ENCODE measurements at regions not wholly inside any gene's neighbourhood (a gene's known extent, or its start where the extent isn't known, plus 50 kb on each side); places are given as distances from the start of the nearest gene placed in this dataset.
A peak's percentile ranks its signal among the peaks of the same experiment; 100 is the strongest.

DNA sequence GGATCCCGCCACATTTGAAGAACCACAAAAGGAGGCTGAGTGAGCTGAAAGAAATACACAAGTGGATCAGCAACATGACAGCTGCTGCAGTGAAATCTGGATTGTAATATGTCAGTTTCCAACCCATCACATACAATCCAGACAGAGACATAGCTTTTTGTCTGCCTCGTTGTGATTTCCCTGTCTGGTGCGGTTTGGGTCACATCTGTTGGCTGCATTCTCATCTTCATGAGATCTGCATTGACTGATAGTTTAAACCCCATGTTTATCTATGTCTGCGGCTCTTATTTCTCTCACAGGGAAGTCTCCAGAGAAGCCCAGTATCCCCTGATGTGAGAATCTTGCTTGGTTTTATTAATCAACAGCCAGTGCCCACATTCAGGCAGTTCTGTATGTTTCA, 403.1 kb upstream of the ZNF608 start:
- no peak for DNase-seq (ENCODE audit: low spot score)
- H3K4me3 Mint-ChIP-seq = no peak overlapping the region
- no peak overlapping the region for H3K4me3 ChIP-seq

DNA sequence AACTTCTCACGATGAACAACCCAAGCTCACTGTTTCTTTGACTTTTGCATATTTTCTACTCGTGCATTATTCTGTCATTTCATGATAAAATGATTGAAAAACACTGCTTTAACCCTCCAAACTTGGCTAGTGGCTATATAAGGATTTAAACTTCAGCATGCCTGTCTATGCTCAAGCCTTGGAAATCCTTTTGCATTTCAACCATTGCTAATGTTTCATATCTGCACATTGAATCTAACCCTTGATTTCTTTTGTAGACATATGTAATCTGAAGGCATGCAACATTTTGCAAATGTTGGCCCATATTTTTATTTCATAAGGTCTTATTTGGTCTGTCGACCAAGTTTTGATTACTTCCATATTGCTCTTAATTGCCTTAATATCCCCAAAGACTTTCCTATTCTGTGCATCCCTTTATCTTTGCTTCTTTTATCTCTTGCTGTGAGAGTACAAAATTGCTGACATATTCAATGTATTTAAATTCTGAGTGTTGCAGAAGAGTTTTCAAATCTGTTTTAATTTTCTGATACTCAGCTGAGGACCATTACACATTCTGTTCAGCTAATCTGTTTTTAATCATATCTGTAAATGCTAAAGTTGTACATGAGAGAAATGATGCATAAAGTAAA, 403.7 kb upstream of the ZNF608 start:
- no peaks in the 10 kb centered on the region for H3K36me3 Mint-ChIP-seq
- no peaks in the 10 kb centered on the region for H3K27me3 ChIP-seq
- no peaks in the 10 kb centered on the region for H3K9me3 ChIP-seq (ENCODE audit: low read depth)
- H2AFZ ChIP-seq (replicated peaks) = no peak overlapping the region
- H3K27me3 Mint-ChIP-seq (ENCODE audit: insufficient read depth, low read depth) = no peaks in the 10 kb centered on the region
- H3K4me2 ChIP-seq = no peak overlapping the region
- H3K27ac Mint-ChIP-seq = no peak overlapping the region
- peaks cover 2% of the 10 kb centered on the region for H3K9me3 Mint-ChIP-seq
- peaks cover 43% of the 10 kb centered on the region for H3K4me1 Mint-ChIP-seq
- no peaks in the 10 kb centered on the region for H3K79me2 ChIP-seq (ENCODE audit: low read depth)
- no peak overlapping the region for H3K27ac ChIP-seq
- H3K4me1 ChIP-seq = peaks cover 31% of the 10 kb centered on the region
- no peak for DNase-seq (ENCODE audit: low spot score)
- H3K4me3 ChIP-seq = no peak overlapping the region
- H3K4me3 Mint-ChIP-seq = no peak overlapping the region
- H3K36me3 ChIP-seq = no peaks in the 10 kb centered on the region
- no peaks in the 10 kb centered on the region for H3F3A ChIP-seq (ENCODE audit: low read depth)
- TF ChIP-seq EZH2 (IDR thresholded peaks at IDR 0.05) (no peak), EZH2phosphoT487 (IDR thresholded peaks at IDR 0.05) (no peak)
- TF ChIP-seq, protein P1, sequence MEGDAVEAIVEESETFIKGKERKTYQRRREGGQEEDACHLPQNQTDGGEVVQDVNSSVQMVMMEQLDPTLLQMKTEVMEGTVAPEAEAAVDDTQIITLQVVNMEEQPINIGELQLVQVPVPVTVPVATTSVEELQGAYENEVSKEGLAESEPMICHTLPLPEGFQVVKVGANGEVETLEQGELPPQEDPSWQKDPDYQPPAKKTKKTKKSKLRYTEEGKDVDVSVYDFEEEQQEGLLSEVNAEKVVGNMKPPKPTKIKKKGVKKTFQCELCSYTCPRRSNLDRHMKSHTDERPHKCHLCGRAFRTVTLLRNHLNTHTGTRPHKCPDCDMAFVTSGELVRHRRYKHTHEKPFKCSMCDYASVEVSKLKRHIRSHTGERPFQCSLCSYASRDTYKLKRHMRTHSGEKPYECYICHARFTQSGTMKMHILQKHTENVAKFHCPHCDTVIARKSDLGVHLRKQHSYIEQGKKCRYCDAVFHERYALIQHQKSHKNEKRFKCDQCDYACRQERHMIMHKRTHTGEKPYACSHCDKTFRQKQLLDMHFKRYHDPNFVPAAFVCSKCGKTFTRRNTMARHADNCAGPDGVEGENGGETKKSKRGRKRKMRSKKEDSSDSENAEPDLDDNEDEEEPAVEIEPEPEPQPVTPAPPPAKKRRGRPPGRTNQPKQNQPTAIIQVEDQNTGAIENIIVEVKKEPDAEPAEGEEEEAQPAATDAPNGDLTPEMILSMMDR (IDR thresholded peaks at IDR 0.05) = no peak
- H4K20me1 ChIP-seq (ENCODE audit: low read depth) = no peaks in the 10 kb centered on the region
- no peak overlapping the region for H3K9ac ChIP-seq

More for the DNA sequence above, 403.1 kb upstream of the ZNF608 start:
- H3K4me1 Mint-ChIP-seq = peaks cover 46% of the 10 kb centered on the region
- no peaks in the 10 kb centered on the region for H3K27me3 ChIP-seq
- peaks cover 31% of the 10 kb centered on the region for H3K4me1 ChIP-seq
- H3K9me3 Mint-ChIP-seq = no peaks in the 10 kb centered on the region
- H3K79me2 ChIP-seq (ENCODE audit: low read depth) = no peaks in the 10 kb centered on the region
- no peaks in the 10 kb centered on the region for H3K36me3 Mint-ChIP-seq
- no peaks in the 10 kb centered on the region for H3K9me3 ChIP-seq (ENCODE audit: low read depth)
- TF ChIP-seq EZH2phosphoT487 (IDR thresholded peaks at IDR 0.05) (no peak), EZH2 (IDR thresholded peaks at IDR 0.05) (no peak)
- TF ChIP-seq, protein P1 (IDR thresholded peaks at IDR 0.05) = no peak
- H3F3A ChIP-seq (ENCODE audit: low read depth) = no peaks in the 10 kb centered on the region
- H3K36me3 ChIP-seq = no peaks in the 10 kb centered on the region
- H4K20me1 ChIP-seq (ENCODE audit: low read depth) = no peaks in the 10 kb centered on the region
- H3K27ac ChIP-seq = no peak overlapping the region
- no peak overlapping the region for H3K9ac ChIP-seq
- H3K27me3 Mint-ChIP-seq (ENCODE audit: insufficient read depth, low read depth) = no peaks in the 10 kb centered on the region
- H3K4me2 ChIP-seq = no peak overlapping the region
- no peak overlapping the region for H3K27ac Mint-ChIP-seq
- H2AFZ ChIP-seq (replicated peaks) = no peak overlapping the region

DNA sequence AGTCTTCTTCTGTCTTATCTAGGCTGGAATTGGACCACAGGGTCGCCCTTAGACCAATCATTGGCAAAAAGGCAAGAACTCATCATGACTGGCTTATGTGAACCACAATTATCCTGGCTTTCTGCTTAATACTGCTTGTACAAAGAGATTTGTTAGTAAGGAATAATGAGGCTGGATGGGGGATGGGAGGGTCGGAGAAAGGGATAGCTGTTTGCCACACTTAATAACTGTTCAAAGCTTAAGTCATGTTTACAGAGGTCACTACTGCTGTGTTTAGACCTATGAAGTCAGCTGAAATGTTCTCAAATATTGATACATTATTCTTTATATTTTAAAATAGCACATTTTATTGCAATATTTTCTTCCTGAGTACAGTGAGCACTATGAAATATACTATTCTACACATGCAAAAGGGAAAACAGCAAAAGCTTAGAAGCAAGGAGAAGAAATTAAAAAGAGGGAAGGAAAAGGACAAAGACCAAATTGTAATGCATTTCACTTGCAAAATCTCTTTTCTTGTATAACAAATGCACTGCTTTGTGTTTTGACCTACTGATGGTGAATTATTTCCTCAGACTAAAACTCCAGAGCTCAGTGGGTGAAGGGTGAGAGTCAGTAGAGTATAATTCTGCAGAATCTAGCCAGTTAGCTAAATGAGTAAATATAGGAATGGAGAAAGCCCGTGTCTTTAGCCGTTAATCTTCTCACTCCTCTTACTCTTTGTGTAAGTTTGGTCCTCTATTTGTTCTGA, 404.9 kb upstream of the ZNF608 start:
- peaks cover 31% of the 10 kb centered on the region for H3K4me1 ChIP-seq
- H3K4me2 ChIP-seq = peak overlapping the region; percentile 39
- no peaks in the 10 kb centered on the region for H3K9me3 ChIP-seq (ENCODE audit: low read depth)
- H3K4me3 Mint-ChIP-seq = no peak overlapping the region
- no peak overlapping the region for H3K4me3 ChIP-seq
- no peaks in the 10 kb centered on the region for H3K36me3 Mint-ChIP-seq
- peak; percentile 17 for DNase-seq (ENCODE audit: low spot score)
- no peaks in the 10 kb centered on the region for H3K36me3 ChIP-seq
- H3K27ac Mint-ChIP-seq = no peak overlapping the region
- no peaks in the 10 kb centered on the region for H3F3A ChIP-seq (ENCODE audit: low read depth)
- H2AFZ ChIP-seq (replicated peaks) = no peak overlapping the region
- H3K9ac ChIP-seq = no peak overlapping the region
- H3K27me3 ChIP-seq = no peaks in the 10 kb centered on the region
- TF ChIP-seq, protein P1 (IDR thresholded peaks at IDR 0.05) = no peak
- TF ChIP-seq EZH2phosphoT487 (IDR thresholded peaks at IDR 0.05) (no peak), EZH2 (IDR thresholded peaks at IDR 0.05) (no peak)
- no peaks in the 10 kb centered on the region for H3K79me2 ChIP-seq (ENCODE audit: low read depth)
- H4K20me1 ChIP-seq (ENCODE audit: low read depth) = no peaks in the 10 kb centered on the region
- peaks cover 43% of the 10 kb centered on the region for H3K4me1 Mint-ChIP-seq
- peaks cover 2% of the 10 kb centered on the region for H3K9me3 Mint-ChIP-seq
- H3K27me3 Mint-ChIP-seq (ENCODE audit: insufficient read depth, low read depth) = no peaks in the 10 kb centered on the region
- H3K27ac ChIP-seq = no peak overlapping the region
